HPDE6-E6E7 (cell line): ENCODE measurements at regions not wholly inside any gene's neighbourhood (a gene's known extent, or its start where the extent isn't known, plus 50 kb on each side); places are given as distances from the start of the nearest gene placed in this dataset.

Experiments
- DNase-seq: peaks from one replicate; pipeline ENCODE4 v3.0.0; 2011; ENCODE audit warnings: missing footprints; ENCODE audit errors: extremely low spot score

GRCh38 chr10:128421371-128422160 is 295.3 kb upstream of the MKI67 start:
- no peak for DNase-seq

DNA sequence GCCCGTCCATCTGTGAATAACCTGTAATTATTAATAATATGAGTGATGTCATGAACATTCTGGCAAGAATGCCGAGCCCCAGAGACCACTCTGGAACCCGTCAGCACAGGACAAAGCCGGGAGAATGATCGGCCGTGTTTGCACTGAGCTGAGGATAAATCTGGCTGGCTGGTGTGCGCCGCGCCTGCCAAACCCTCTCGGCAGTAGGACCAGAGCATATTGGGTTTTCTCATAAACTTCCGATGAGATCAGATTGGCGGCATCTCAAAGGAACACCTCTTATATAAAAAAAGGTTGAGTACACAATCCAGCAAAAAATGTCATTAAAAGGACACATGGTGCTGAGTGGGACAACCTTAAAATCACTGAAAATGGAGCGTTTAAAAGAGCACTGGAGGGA is 296.0 kb upstream of the MKI67 start:
- DNase-seq = no peak

DNA sequence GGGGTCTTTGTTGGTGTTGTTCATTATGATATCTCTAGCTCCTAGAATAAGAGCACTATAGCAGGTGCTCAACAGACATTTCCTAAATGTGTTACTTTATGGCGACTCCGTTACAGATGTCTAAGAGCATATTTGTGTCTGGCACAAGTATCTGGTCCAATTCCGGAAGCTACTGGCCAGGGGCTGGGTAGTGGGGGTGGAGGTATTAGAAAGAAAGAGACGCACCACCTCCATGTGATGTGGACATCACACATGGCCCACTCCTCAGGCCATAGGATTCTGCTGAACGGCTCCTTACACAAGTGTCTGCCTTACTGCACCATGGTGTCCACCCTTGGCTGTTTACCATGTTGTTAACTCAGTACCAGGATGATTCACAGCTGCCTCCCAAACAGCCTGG is 296.8 kb upstream of the MKI67 start:
- DNase-seq = no peak

GRCh38 chr10:128429321-128429720 is 303.1 kb upstream of the MKI67 start:
- DNase-seq = no peak

DNA sequence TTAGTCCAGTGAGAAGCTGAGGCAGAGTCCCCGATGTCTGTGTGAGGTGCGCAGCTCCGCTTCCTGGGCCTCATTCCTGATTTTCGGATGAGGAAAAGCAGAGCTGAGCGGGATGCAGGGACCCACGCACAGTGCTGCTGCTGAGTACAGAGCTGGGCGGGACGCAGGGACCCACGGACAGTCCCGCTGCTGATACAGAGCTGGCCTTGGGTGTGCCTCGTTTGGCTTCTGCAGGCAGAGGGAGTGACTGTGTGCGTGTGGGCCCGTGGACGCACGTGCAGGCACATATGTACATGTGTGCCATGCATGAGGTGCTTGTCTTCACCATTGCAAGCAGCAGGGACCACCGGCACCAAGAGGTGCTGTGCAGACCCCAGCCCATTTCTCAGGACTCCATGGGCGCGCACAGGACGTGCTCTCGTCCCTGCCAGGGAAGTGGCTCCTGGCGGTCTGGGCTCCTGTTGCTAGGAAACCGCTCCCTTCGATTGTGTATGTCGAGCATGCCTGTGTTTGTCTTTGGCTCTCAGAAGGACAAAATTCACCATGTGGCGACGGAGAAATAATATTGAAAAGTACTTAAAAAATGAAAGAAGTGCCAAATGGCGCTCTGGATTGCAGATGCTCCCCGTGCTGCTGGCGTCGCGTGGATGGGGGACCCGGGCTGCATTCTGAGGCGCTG is 303.8 kb upstream of the MKI67 start:
- DNase-seq = no peak

DNA sequence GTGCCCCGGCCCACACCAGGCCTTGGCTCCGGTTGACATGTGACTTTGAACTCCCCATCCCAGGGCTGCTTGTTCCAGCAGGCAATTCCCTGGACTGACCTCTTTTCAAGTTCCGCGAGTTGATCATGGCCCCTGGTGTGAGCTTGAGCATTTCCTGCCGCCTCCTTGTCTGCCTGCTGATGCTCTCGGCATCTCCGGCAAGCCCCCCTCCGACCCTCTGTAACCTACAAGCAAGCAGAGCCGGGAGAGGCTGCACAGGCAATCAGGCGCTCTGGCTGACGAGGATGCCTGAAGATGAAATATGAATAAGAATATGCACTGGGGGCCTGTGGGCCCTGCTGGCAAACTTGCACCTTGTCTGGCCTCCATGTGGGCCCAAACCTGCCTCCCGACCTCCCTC is 304.9 kb upstream of the MKI67 start:
- DNase-seq = no peak

DNA sequence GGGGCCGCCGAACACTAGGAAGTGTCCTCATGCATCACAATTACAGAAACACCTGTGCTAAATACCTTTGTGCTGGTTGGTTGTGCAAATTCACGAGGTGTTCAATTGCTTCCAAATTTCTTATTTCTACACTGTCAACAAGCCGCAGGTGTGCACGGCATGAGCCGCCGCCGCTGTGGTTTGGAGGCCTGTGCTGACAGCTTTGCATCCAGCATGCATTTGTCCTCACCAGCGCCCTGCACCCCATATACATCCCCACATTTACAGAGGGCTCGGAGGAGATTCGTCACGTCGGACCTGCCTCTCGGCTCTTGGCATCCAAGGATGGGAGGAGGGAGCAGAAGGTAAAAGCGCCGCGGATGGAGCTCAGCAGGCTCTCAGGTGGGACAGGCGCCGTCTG is 305.3 kb upstream of the MKI67 start:
- no peak for DNase-seq

- DNase-seq = no peak
Observed at GRCh38 chr10:128432011-128432410, 305.8 kb upstream of the MKI67 start.

DNA sequence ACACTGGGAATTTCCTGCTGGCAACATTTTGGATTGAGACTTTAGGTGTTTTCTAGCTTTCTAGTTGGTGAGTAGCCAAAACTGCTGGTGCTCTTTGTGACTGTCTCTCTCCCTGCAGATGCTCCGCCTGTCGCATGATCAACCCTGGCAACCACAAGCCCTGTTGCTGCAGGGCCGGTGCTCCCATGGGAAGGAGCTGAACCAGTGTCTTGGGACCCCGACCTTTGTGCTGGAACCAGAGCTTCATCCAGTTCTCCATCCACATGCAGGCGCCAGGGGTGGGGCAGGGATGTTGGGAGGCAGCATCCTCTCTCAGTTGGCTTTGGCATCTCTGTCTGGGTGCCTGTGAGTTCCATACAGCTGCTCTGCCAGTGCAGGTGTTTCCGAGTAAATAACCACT is 306.2 kb upstream of the MKI67 start:
- no peak for DNase-seq

GRCh38 chr10:128435811-128436210 is 309.6 kb upstream of the MKI67 start:
- DNase-seq = no peak

DNA sequence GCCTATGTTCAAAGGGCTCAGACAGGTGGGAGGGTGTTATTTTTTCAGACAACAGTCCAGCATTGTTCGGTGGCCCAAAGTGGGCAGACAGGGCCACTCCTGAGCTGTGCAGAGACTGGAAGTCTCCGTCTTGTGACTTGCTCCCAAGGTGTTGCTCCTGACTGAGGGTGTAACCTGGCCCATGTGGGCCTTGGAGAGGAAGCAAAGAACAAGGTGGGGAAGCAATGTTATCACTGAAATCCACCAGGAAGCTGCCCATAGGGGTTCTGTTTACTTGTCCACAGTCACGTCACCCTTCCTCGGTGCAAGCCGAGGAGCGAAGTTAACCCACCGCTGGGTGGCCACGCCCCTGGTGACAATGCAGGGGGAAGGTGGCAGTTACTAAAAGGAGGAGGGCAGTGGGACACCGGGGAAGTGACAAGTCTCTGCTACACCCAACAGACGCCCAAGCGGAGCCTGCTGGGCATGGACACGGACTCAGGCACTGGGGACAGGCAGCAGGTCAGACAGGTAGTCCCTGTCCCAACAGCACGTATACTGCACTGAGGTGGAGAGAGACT is 311.6 kb upstream of the MKI67 start:
- DNase-seq = no peak

DNA sequence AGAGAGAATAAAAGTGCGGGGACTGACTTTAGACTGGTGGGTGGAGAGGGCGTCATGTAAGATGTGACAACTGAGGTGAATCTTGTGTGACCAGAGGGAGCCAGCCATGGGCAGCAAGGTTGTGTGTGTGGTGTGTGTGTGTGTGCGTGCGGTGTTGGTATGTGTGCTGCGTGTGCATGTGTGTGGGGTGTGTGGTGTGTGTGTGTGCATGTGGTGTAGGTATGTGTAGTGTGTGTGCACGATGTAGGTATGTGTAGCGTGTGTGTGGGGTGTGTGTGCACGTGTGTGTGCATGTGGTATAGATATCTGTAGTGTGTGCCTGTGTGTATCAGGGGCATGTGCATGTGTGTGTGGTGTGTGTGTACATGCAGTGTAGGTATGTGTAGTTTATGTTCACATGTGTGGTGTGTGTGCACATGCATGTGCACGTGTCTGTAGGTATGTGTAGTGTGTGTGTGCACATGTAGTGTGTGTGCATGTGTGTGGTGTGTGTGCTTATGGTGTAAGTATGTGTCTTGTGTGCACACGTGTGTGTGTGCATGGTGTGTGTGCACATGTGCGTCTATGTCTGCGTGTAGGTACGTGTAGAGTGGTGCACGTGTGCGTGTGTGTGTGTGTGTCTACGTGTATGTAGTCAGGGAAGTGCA is 312.3 kb upstream of the MKI67 start:
- DNase-seq = no peak

DNA sequence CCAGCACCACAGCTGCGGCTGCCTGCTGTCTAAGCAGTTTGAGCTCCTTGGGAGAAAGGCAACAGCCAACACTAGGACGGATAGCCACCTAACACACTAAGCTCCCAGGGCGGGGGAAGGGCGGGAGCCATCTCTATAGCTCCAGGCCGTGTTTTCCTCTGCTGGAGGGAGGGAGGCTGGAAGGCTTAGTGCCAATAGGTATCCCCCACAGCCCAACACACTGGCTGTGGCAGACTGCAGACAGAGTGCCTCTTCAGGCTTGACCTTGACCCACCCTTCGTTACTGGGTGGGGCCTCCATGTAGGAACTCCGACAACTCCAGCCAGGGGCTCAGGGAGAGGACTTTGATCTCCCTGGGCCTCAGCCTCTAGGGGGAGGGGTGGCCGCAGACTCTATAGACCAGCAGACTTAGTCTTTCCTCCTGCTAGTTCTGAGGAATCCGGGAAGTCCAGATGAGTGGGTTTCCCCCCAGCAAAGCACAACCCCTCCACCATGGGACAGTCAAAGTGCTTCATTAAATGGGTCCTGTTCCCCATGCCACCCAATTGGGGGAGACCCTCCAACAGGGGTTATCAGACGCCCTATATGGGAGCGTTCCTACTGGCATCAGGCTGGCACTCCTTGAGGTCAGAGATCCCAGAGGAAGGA is 314.4 kb upstream of the MKI67 start:
- no peak for DNase-seq

DNA sequence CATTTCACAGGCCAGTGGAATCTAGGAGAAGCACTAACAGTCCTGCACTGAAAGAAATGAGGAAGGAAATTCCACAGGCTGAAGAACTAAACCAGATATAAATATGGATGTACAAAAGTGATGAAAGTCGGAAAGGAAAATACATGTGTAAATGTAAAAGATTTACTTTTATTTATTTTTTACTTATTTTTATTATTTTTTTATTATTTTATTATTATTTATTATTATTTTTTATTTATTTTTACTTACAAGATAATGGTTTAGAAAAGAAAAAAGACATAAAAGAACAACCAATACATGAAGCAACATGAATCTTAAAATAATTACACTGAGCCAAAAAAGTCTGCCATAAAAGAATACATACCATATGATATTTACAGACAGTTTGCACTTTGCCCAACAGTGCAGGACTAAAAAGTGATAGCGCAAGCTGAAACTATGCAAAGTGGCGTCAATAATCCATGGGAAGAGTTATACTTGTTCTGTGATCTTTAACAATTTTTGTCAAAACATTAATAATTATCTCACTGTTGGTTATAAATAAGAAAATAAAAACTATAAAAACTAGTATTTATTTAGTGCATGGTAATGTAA is 317.8 kb upstream of the MKI67 start:
- DNase-seq = no peak

GRCh38 chr10:128448796-128449195 is 322.6 kb upstream of the MKI67 start:
- no peak for DNase-seq

DNA sequence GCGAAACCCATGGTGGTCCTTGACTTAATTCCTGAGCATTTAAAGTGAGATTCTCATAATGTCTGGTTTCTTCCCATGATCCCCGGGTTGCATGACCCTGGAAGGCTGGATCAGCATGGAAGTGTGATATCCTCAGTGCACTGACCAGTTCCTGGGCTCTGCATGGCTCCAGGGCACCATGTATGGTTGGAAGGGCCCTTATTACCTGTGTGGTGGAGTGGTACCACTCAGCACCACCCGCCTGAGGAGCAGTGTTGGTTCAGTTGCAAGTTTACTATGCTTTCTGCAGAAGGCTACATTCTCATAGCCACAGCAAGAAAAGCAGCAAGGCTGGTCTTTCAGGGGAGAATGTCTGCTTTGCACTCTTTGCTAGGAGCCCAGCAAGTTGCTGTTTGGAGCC is 325.7 kb upstream of the MKI67 start:
- DNase-seq = no peak

DNA sequence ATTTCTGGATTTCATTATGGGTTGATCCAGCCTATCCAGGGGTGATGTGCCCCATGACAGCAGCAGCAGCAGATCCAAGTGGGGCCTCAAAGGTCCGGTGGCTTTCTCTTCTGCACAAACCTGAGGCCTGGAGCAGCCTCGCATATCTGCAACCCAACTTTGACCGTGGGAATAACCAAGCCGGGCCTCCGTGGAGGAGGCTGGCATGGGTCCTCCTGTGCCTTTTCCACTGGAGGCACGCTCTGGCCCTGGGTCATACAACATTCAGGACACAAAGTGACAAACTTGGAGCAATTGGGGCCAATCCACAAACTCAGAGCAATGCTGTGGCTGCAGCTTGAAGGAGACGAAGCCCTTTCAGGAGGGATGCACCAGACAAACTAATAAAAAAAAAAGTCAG is 330.0 kb upstream of the MKI67 start:
- no peak for DNase-seq

- no peak for DNase-seq
Observed at GRCh38 chr10:128457136-128457535, 330.9 kb upstream of the MKI67 start.

DNA sequence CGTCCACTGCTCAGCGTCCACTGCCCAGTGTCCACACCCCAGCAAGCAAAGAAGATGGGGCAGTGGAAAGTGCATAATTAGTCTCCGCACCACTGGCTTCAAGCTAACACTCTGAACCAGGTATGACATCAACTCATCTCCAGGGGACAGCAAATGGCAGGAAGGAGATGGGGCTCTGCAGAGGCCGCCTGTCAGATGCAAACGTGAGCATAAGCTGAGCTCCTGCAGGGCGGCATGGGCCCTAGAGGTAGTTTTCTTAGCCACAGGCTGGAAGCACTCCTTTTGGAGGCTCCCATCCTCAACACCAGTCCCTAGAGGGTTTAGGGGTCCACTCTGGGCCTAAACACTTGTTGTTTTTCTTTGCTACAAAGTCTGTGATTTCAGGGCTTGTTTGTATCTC is 335.8 kb upstream of the MKI67 start:
- DNase-seq = no peak

DNA sequence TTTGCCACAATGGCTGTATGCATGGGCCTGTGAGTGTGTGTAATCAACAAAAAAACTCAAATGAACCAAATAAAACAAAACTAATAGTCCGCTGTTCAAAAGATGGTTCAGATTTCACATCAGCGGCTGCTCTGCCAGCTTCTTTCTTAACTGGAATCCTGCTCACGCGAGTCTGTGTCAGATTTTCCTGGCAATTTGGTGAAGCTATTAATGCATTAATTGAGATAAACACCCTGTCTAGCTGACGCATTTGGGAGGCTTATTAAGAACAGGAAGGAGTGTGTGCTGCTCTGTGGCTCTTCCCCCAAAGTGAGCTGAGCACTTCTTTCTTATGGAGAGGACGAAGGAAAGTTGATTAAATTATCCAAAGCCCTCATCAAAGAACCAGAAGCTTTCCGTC is 336.6 kb upstream of the MKI67 start:
- no peak for DNase-seq

DNA sequence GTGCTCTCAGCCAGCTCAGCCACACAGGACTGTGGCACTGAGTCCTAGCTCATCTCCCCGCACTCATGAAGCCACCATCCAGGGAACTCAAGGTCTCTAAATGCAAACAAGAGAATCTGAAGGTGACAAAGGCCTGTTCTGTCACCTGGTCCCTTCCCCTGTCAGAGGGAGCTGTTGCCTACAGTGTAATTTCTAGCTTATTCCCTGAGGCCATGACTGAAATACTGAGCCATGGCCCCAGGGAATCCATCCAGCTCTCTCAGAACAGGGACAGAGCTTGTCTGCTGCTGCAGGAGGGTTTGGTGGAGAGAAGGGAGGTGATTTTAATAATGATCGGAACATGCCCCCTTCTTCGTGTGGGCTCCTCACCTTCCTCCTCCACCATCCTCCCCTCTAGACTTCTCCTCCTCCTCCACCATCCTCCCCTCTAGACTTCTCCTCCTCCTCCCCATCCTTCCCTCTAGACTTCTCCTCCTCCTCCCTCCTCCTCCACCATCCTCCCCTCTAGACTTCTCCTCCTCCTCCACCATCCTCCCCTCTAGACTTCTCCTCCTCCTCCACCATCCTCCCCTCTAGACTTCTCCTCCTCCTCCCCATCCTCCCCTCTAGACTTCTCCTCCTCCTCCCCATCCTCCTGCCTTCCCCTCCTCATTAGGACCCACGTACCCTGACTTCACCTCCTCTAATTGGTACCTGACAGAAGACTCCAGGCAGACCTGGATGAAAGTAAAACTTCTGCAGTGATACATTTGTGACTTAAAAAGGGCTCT is 338.0 kb upstream of the MKI67 start:
- no peak for DNase-seq
